AG09319 (cell line): ENCODE measurements at regions not wholly inside any gene's neighbourhood (a gene's known extent, or its start where the extent isn't known, plus 50 kb on each side); places are given as distances from the start of the nearest gene placed in this dataset.

ENCODE experiments used
- DNase-seq: peaks from one replicate; pipeline ENCODE4 v3.0.0-alpha.2; 2010; ENCODE audit warnings: low read depth; ENCODE audit errors: extremely low read depth
- CTCF ChIP-seq: IDR thresholded peaks from 2 replicates; pipeline ENCODE4 v1.5.1; 2011; ENCODE audit warnings: low read depth, mild to moderate bottlenecking, inconsistent platforms, low read length, moderate library complexity

GRCh38 chr2:217475791-217476190, 527.0 kb downstream of the TNS1 start:
- TF ChIP-seq CTCF, result no peak
- no peak for DNase-seq

- TF ChIP-seq CTCF, result no peak
- no peak for DNase-seq
These were observed 527.7 kb downstream of the TNS1 start for GRCh38 chr2:217475101-217475500.

- DNase-seq, result no peak
- no peak for TF ChIP-seq CTCF
These were observed 531.5 kb downstream of the TNS1 start for GRCh38 chr2:217471319-217471718.

- no peak for TF ChIP-seq CTCF
- no peak for DNase-seq
These were observed 533.5 kb downstream of the TNS1 start for GRCh38 chr2:217469203-217469810.

DNA sequence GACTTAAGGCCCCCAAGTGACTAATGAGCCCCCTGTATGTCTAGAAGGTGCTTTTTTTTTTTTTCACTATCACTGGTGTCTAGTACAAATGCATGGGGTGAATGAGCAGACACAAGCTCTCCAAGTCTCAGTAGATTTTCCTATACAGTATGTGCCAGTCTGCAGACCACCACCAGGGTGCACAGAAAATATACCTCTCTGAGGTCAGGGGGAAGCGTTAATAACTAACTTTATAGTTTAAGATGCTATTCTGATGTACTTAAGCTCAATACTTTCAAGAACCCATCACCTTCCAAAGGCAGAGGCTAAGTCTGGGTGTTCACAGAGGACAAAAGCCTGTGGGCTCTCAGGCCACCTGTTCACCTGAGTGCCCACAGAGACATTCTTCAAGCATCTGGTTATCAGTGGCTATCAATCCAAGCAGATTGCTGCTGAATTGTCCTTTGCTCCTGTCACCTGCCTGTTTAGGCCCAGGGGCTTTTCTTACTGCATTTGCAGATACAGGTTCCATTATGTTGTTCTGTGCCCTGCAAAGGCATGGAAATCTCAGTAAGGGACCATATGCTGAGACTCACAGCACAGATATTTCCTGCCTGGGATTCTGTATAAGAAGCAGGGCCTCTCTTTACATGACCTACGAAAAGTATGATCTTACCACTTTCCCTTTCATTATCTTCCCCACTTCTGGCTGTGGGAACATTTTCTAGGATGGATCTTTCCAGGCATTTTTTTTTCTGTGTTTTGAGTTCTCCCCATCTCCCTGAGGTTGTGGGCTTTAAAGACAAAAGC, 534.6 kb downstream of the TNS1 start:
- TF ChIP-seq CTCF, result no peak
- no peak for DNase-seq

- TF ChIP-seq CTCF, result no peak
- peak; percentile 57 for DNase-seq
These were observed 535.5 kb downstream of the TNS1 start for GRCh38 chr2:217467331-217467730.

DNA sequence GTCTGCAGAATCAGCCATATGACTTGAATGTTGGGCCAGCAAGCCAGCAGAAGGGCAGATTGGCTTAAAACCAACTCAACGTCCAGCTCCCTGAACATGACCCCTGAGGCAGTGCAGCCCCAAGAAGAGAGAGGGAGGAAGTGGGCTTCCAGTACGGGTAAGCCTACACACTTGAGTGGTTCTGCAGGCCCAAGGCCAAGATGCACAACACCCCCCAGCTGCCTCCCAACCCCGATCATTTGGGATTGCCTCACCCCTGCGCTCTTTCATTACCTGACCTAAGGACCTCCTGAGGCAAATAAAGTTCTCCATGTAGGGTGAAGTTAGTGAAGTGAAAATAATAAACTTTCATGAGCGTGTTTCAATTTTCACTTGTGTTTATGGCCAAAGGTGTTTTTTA, 536.0 kb downstream of the TNS1 start:
- TF ChIP-seq CTCF, result no peak
- DNase-seq, result peak; percentile 14
